Naive thymus-derived CD4-positive, alpha-beta T cell (primary cell): ENCODE measurements at regions not wholly inside any gene's neighbourhood (a gene's known extent, or its start where the extent isn't known, plus 50 kb on each side); places are given as distances from the start of the nearest gene placed in this dataset.

ENCODE experiments used
- ATAC-seq: fragments of 150-1000 bp; cut with Tn5 transposase; 2 replicates; pipeline ENCODE4 v1.10.0; 2021; ENCODE audit warnings: mild to moderate bottlenecking, moderate library complexity
- CTCF ChIA-PET: fragments of 350-600 bp; sonication (Branson Sonifier 250); formaldehyde crosslinking; loops from one replicate; lab custom pipeline; 2021; ENCODE audit warnings: antibody characterized with exemption; lab: Charles Lee
- POLR2A ChIA-PET: fragments of 350-600 bp; sonication (Branson Sonifier 250); formaldehyde crosslinking; loops from one replicate; lab custom pipeline; 2021; ENCODE audit warnings: antibody characterized with exemption, inconsistent platforms; lab: Charles Lee
- DNase-seq, 9 donors: peaks; one replicate each; pipeline versions ENCODE4 v3.0.0 to v3.0.0-alpha.2; 2020 to 2022; ENCODE audit warnings: mixed read lengths in 1 of 9
- H3K27ac ChIP-seq: one replicate; pipeline ENCODE4 v1.7.0; 2013; ENCODE audit warnings: mild to moderate bottlenecking, low read depth, low read length, moderate library complexity
- H3K27me3 ChIP-seq, 2 donors: one replicate each; pipeline ENCODE4 v1.7.0; 2013; ENCODE audit warnings: low read length in 2 of 2, mild to moderate bottlenecking in 2 of 2, moderate library complexity in 2 of 2; ENCODE audit not compliant: control insufficient read depth in 2 of 2, insufficient read depth in 2 of 2
- H3K36me3 ChIP-seq, 3 experiments: 1 replicate in 2 of 3; 2 replicates in 1 of 3; pipeline ENCODE4 v1.7.0; 2013; ENCODE audit warnings: low read length in 3 of 3, mild to moderate bottlenecking in 3 of 3, moderate library complexity in 1 of 3; ENCODE audit not compliant: insufficient read depth in 3 of 3, control insufficient read depth in 2 of 3
- H3K4me1 ChIP-seq, 2 donors: one replicate each; pipeline ENCODE4 v1.7.0; 2013; ENCODE audit warnings: low read length in 2 of 2, mild to moderate bottlenecking in 2 of 2, moderate library complexity in 1 of 2; ENCODE audit not compliant: control insufficient read depth in 2 of 2, insufficient read depth in 2 of 2
- H3K4me3 ChIP-seq: 2 replicates; pipeline ENCODE4 v1.7.0; 2013; ENCODE audit warnings: mild to moderate bottlenecking, low read length
- H3K9me3 ChIP-seq, 3 experiments: 1 replicate in 2 of 3; 2 replicates in 1 of 3; pipeline ENCODE4 v1.7.0; 2013; ENCODE audit warnings: low read length in 3 of 3; ENCODE audit not compliant: control insufficient read depth in 2 of 3
- H3K27ac Mint-ChIP-seq, 9 donors: one replicate each; pipeline ENCODE4 v1.8.0; 2020 to 2022; ENCODE audit warnings: mixed read lengths in 9 of 9, mild to moderate bottlenecking in 8 of 9, moderate library complexity in 5 of 9, inconsistent platforms in 2 of 9
- H3K27me3 Mint-ChIP-seq, 5 donors: one replicate each; pipeline ENCODE4 v1.8.0; 2021 to 2022; ENCODE audit warnings: mixed read lengths in 5 of 5, mild to moderate bottlenecking in 1 of 5
- H3K36me3 Mint-ChIP-seq, 5 donors: one replicate each; pipeline ENCODE4 v1.8.0; 2020 to 2022; ENCODE audit warnings: mixed read lengths in 5 of 5, mild to moderate bottlenecking in 3 of 5, inconsistent platforms in 1 of 5
- H3K4me1 Mint-ChIP-seq, 7 donors: one replicate each; pipeline ENCODE4 v1.8.0; 2020 to 2022; ENCODE audit warnings: mixed read lengths in 7 of 7, mild to moderate bottlenecking in 3 of 7, inconsistent platforms in 1 of 7
- H3K4me3 Mint-ChIP-seq, 10 donors: one replicate each; pipeline ENCODE4 v1.8.0; 2020 to 2022; ENCODE audit warnings: mild to moderate bottlenecking in 10 of 10, mixed read lengths in 10 of 10, moderate library complexity in 6 of 10, inconsistent platforms in 2 of 10
- H3K9me3 Mint-ChIP-seq, 11 donors: one replicate each; pipeline ENCODE4 v1.8.0; 2020 to 2022; ENCODE audit warnings: mixed read lengths in 11 of 11, mild to moderate bottlenecking in 4 of 11, inconsistent platforms in 1 of 11, moderate library complexity in 1 of 11
- intact Hi-C, 2 donors: fragments of 100-400 bp; cut with micrococcal nuclease; formaldehyde crosslinking; loops; one replicate each; pipeline ENCODE4 v1.15.1; 2023

DNA sequence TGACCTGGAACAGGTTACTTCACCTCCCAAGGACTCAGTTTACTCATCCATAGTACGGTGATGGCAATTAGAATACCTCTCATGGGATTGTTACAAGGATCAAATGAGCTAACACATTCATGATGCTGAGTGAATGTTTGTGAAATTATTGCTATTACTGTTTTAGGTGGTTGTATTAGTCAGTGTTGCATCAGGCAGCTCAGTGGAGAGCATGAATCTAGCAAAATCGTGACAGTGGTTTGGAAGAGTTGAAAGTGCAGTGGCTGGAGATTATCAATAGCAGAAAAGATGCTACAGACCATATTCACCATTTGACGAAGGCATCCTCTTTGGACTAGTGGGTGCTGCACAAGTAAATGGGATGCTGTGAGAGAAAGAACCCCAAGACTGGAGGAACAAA lies 50.4 kb upstream of the CTNNBL1 start:
- peaks cover 0 to 8% (median 0%) of the 10 kb centered on the region in 11 donors for H3K9me3 Mint-ChIP-seq
- peaks cover 0 to 8% (median 0%) of the 10 kb centered on the region in 5 donors for H3K36me3 Mint-ChIP-seq
- H3K4me1 ChIP-seq = no peaks in the 10 kb centered on the region
- H3K9me3 ChIP-seq = no peaks in the 10 kb centered on the region
- H3K4me1 Mint-ChIP-seq = no peaks in the 10 kb centered on the region
- H3K36me3 ChIP-seq = no peaks in the 10 kb centered on the region
- ChIA-PET CTCF (no interaction called here), POLR2A (no interaction called here)
- no peak overlapping the region for H3K27ac Mint-ChIP-seq
- no peaks in the 10 kb centered on the region for H3K27me3 ChIP-seq
- DNase-seq (no peak), ATAC-seq (no peak)
- no peak overlapping the region for H3K4me3 Mint-ChIP-seq
- H3K4me3 ChIP-seq = no peak overlapping the region
- peaks cover 34 to 54% (median 37%) of the 10 kb centered on the region in 5 donors for H3K27me3 Mint-ChIP-seq
- intact Hi-C loops = no loop called here
- no peak overlapping the region for H3K27ac ChIP-seq

DNA sequence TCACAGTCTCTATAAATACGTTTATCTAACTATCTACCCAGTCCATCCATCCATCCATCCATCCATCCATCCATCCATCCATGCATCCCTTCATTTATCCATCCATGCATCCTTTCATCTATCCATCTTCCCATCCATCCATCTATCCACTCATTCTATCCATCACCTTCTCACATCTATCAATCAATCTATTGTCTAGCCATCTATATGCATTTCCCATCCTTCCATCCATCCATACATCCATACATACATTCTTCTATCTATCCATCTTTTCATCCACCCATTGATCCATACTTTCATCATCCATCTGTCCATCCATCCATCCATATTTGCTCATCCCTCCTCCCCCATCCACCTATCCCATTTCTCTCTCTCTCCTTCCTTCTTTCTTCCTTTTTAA lies 51.6 kb upstream of the CTNNBL1 start:
- no peaks in the 10 kb centered on the region for H3K4me1 Mint-ChIP-seq
- peaks cover 30 to 48% (median 37%) of the 10 kb centered on the region in 5 donors for H3K27me3 Mint-ChIP-seq
- no peak overlapping the region for H3K4me3 Mint-ChIP-seq
- Histone ChIP-seq H3K9me3 (no peaks in the 10 kb centered on the region), H3K36me3 (no peaks in the 10 kb centered on the region), H3K4me1 (no peaks in the 10 kb centered on the region), H3K4me3 (no peak overlapping the region), H3K27ac (no peak overlapping the region), H3K27me3 (no peaks in the 10 kb centered on the region)
- DNase-seq (no peak), ATAC-seq (no peak)
- peaks cover 0 to 8% (median 0%) of the 10 kb centered on the region in 5 donors for H3K36me3 Mint-ChIP-seq
- no peak overlapping the region for H3K27ac Mint-ChIP-seq
- ChIA-PET CTCF (no interaction called here), POLR2A (no interaction called here)
- H3K9me3 Mint-ChIP-seq = peaks cover 0 to 8% (median 0%) of the 10 kb centered on the region in 11 donors
- intact Hi-C loops = no loop called here

DNA sequence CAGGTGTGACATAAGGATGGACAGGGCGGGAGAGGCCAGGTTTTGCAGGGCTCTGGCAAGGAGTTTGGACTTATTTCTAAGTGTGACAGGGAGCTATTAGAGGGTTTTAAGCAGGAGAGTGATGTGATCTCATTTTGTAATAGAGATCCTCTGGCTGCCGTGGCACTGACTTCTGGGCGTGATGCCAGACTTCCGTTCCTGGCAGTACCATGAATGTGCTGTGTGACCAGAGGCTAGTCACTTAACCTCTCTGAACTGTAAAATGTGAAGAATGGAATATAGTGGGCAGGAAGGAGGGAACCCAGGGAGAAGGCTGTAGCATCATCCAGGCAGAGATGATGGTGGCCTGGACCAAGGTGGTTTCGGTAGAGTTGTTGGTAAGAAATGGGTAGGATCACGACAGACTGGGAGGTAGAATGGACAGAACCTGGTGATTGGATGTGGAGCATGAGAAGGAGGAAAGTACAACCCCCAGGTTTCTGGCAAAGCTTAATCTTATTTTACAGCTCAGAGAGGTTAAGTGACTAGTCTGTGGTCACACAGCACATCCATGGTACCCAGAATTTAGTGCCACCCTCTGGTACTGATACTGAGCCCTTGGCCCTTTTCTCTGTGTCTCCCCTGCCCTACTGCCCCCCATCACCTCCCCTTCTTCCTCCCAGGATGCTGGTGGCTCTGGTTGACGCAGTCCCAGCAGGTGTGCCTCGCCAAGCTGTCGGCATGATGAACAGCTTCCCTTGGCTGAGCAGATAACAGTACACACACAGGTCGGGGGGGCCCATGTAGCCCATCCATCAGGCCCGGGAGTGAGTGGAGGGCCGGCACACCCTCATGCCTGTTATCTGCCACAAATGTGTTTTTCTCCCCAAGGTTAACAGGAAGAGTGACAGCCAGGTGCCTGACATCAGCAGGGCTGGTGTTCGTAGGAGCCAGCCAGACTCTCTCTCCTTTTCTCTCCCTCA lies 52.9 kb upstream of the CTNNBL1 start:
- Mint-ChIP-seq H3K9me3 (peaks cover 0 to 10% (median 2%) of the 10 kb centered on the region in 11 donors), H3K4me3 (no peak overlapping the region), H3K27me3 (peaks cover 30 to 50% (median 45%) of the 10 kb centered on the region in 5 donors), H3K27ac (no peak overlapping the region), H3K4me1 (no peaks in the 10 kb centered on the region), H3K36me3 (peaks cover 0 to 8% (median 0%) of the 10 kb centered on the region in 5 donors)
- intact Hi-C loops = no loop called here
- H3K27me3 ChIP-seq = no peaks in the 10 kb centered on the region
- no peaks in the 10 kb centered on the region for H3K36me3 ChIP-seq
- DNase-seq = no peak
- H3K9me3 ChIP-seq = peaks cover 0 to under 1% (median 0%) of the 10 kb centered on the region in 3 experiments
- ChIA-PET CTCF (no interaction called here), POLR2A (no interaction called here)
- H3K4me3 ChIP-seq = no peak overlapping the region
- no peak for ATAC-seq
- no peak overlapping the region for H3K27ac ChIP-seq
- no peaks in the 10 kb centered on the region for H3K4me1 ChIP-seq

DNA sequence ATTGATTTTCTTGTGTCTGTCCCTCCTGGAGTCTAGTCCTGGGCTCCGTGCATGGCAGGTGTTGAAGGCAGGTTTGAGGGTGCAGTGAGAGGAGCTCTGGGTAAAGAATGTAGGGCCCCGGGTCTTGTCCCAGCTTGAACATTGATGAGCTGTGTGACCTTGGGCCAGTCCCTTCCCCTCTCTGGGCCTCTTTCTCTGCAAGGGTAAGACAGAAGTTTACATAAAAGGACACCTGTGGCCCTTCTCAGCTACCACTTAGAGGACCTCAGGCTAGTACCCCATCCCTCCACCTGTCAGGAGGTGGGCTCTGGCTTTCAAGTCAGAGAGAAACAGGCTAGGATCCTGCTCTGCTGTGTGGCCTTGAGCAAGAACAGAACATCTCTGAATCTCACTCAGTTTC lies 55.3 kb upstream of the CTNNBL1 start:
- no peak for ATAC-seq
- ChIA-PET CTCF (no interaction called here), POLR2A (no interaction called here)
- Mint-ChIP-seq H3K4me1 (no peaks in the 10 kb centered on the region), H3K4me3 (no peak overlapping the region), H3K9me3 (peaks cover 0 to 24% (median 6%) of the 10 kb centered on the region in 11 donors), H3K27ac (no peak overlapping the region), H3K27me3 (peaks cover 23 to 58% (median 48%) of the 10 kb centered on the region in 5 donors), H3K36me3 (peaks cover 0 to 13% (median 0%) of the 10 kb centered on the region in 5 donors)
- Histone ChIP-seq H3K4me3 (no peak overlapping the region), H3K27ac (no peak overlapping the region), H3K36me3 (no peaks in the 10 kb centered on the region), H3K27me3 (no peaks in the 10 kb centered on the region), H3K9me3 (peaks cover 0 to 9% (median 0%) of the 10 kb centered on the region in 3 experiments), H3K4me1 (no peaks in the 10 kb centered on the region)
- no peak for DNase-seq
- intact Hi-C loops = no loop called here

DNA sequence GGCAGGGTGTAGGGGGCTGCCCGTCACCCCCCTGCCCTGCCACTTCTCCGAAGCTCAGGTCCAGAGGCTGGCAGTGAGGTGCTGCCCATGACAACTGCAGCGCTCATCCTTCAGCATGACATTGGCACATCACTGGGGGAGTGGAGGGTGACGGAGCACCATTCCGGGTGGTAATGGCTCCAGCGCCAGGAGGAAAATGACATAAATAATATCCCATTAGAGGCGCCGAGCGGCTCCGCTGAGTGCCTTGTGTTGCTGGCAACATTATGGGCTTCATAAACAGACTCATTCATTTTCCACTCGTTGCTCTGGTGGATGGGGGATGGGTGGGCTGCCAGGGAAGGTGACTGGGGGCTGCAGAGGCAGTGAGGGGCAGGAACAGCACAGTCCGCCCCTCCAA lies 56.9 kb upstream of the CTNNBL1 start:
- H3K27me3 Mint-ChIP-seq = peaks cover 15 to 60% (median 46%) of the 10 kb centered on the region in 5 donors
- H3K27ac Mint-ChIP-seq = no peak overlapping the region

DNA sequence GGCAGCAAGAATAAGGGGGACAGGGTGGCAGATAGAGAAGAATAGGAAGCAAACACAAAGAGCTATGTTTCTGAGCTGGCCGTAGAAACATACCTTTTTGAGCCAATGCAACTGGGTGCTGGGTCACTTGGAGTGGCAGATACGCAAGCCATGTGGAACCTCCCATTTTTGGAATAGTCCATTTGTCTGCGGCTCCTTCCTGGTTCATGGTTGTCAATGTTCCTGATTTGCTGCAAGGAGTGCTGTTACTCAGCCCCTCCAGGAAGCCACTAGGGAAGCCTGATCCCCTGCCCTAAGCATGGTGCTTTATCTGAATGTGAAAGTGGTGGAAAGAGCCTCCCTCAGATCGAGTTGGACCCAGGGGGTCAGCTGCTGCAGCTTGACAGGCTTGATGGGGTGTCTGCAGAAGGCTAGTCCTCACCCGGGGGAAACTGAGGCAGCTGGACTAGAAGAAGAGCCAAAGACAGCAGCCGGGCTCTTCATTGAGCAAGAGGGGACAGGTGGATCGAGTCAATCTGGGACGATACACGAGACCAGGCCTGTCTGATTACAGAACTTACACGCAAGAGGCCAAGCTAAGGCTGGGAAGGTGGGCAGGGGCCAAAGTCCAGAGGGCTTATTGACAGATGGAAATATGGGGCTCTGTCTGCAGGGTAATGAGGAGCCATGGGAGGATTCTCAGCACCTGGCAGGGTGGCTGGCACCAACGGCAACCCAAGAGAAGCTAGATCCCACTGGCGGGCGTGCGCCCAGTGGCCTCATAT lies 57.4 kb upstream of the CTNNBL1 start:
- no peaks in the 10 kb centered on the region for H3K27me3 ChIP-seq
- H3K27ac ChIP-seq = no peak overlapping the region
- Mint-ChIP-seq H3K9me3 (peaks cover 0 to 27% (median 7%) of the 10 kb centered on the region in 11 donors), H3K27ac (no peak overlapping the region), H3K27me3 (peaks cover 10 to 57% (median 42%) of the 10 kb centered on the region in 5 donors), H3K36me3 (peaks cover 0 to 18% (median 0%) of the 10 kb centered on the region in 5 donors), H3K4me3 (no peak overlapping the region), H3K4me1 (no peaks in the 10 kb centered on the region)
- no peaks in the 10 kb centered on the region for H3K4me1 ChIP-seq
- intact Hi-C loops = no loop called here
- CTCF ChIA-PET = no interaction called here
- H3K9me3 ChIP-seq = peaks cover 0 to 9% (median 0%) of the 10 kb centered on the region in 3 experiments
- DNase-seq = no peak
- H3K36me3 ChIP-seq = no peaks in the 10 kb centered on the region
- POLR2A ChIA-PET = no interaction called here
- no peak overlapping the region for H3K4me3 ChIP-seq
- no peak for ATAC-seq

More for the DNA sequence above, 56.9 kb upstream of the CTNNBL1 start:
- H3K27me3 ChIP-seq = no peaks in the 10 kb centered on the region
- H3K27ac ChIP-seq = no peak overlapping the region
- Mint-ChIP-seq H3K4me3 (no peak overlapping the region), H3K36me3 (peaks cover 0 to 18% (median 0%) of the 10 kb centered on the region in 5 donors), H3K4me1 (no peaks in the 10 kb centered on the region), H3K9me3 (peaks cover 0 to 26% (median 7%) of the 10 kb centered on the region in 11 donors)
- H3K4me1 ChIP-seq = no peaks in the 10 kb centered on the region
- CTCF ChIA-PET = no interaction called here
- DNase-seq (no peak), ATAC-seq (no peak)
- H3K9me3 ChIP-seq = peaks cover 0 to 9% (median 0%) of the 10 kb centered on the region in 3 experiments
- no peaks in the 10 kb centered on the region for H3K36me3 ChIP-seq
- no peak overlapping the region for H3K4me3 ChIP-seq
- intact Hi-C loops = no loop called here
- POLR2A ChIA-PET = no interaction called here
